GM19468 (cell line): ENCODE measurements at regions not wholly inside any gene's neighbourhood (a gene's known extent, or its start where the extent isn't known, plus 50 kb on each side); places are given as distances from the start of the nearest gene placed in this dataset.

ENCODE experiments used
- ATAC-seq: cut with Tn5 transposase; IDR thresholded peaks from one replicate; pipeline ENCODE4 v1.9.1; 2021; ENCODE audit warnings: mild to moderate bottlenecking, moderate library complexity, moderate number of reproducible peaks; ENCODE audit not compliant: unreplicated experiment; ENCODE audit errors: extremely low read depth

DNA sequence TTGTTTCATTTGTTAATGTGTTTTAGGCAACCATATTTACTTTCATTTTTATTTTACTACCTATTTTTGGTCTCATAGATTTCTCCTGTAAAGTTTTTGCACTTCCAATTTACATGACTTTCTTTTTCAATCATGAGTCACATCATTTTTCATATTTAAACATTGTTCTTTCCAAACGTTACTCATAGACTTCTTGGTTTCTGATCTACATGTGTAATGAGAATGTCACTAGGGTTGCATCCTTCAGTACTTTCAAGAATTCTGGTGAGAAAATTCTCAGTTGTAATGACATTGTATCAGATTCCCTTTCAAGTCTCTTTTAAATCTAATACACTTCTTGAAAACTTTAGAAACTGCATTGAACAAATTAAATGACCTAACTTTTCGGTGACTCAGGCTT lies 991.7 kb downstream of the EFNB2 start:
- ATAC-seq, result no peak

DNA sequence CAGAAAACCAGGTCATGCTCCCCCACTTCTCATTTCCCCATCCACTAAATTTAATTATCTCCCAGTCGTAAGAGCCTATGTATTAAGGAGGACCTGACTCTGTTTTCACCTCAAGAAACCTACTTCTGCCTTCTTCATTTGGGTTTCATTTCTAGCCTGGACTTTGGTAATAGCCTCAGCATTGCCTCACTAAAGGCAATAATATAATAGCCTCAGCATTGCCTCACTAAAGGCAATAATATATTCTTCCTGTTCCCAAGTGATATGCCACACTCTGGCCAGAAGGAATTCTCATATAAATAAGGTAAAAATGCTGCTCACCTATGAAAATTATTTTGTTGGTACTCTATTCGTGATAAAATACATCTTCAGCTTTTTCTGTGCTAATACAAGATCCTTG lies 993.9 kb downstream of the EFNB2 start:
- ATAC-seq, result no peak

GRCh38 chr13:105538346-105538745 lies 997.1 kb downstream of the EFNB2 start:
- ATAC-seq, result no peak

- no peak for ATAC-seq
Observed at GRCh38 chr13:105537113-105537512, 998.3 kb downstream of the EFNB2 start.

- ATAC-seq, result no peak
Observed at GRCh38 chr13:105530468-105530867, 1005.0 kb downstream of the EFNB2 start.

GRCh38 chr13:105527127-105527526 lies 1008.3 kb downstream of the EFNB2 start:
- ATAC-seq, result no peak

GRCh38 chr13:105519771-105520170 lies 1015.7 kb downstream of the EFNB2 start:
- ATAC-seq, result no peak

- no peak for ATAC-seq
Observed at GRCh38 chr13:105518086-105518485, 1017.4 kb downstream of the EFNB2 start.

- ATAC-seq, result no peak
Observed at GRCh38 chr13:105514401-105514800, 1021.1 kb downstream of the EFNB2 start.

GRCh38 chr13:105513448-105513847 lies 1022.0 kb downstream of the EFNB2 start:
- no peak for ATAC-seq

- no peak for ATAC-seq
Observed at GRCh38 chr13:105509981-105510762, 1025.3 kb downstream of the EFNB2 start.

- ATAC-seq, result no peak
Observed at GRCh38 chr13:105506463-105506862, 1029.0 kb downstream of the EFNB2 start.

DNA sequence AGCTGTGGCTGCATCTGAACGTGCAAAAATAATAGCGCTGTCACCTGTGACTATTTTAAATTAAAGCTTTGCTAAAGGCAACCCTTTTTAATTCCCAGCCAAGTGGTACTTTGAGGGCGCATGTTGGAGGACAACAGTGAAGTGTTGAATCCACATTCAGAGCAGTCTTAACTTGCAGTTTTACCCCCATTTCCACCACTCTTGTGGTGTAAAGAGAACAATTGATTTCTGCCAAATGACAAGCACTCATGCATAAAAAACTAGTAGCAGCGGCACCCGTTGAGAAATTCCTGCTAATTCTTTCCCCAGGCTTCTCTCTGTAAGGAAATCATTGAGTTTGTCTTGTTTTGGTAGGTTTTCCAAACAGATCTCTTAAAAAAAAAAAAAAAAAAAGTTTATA lies 1033.3 kb downstream of the EFNB2 start:
- ATAC-seq, result no peak

GRCh38 chr13:105497597-105497996 lies 1037.9 kb downstream of the EFNB2 start:
- no peak for ATAC-seq

DNA sequence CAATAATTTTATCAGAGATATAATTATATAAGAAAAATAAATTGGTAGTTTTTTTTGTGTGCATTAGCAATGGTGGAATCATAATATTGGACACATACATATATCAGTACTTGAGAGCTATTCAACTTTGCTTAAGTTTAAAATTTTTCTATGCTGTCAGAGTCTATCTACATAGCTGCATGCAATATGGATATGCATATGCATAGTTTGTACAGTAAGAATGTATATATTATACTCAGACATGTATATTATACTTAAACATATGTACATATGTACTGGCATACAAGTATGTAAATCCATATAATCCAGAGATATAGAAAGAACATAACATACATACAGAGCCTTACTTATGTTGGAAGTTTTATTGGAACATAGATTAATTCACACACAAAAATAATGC lies 1043.2 kb downstream of the EFNB2 start:
- ATAC-seq, result no peak

DNA sequence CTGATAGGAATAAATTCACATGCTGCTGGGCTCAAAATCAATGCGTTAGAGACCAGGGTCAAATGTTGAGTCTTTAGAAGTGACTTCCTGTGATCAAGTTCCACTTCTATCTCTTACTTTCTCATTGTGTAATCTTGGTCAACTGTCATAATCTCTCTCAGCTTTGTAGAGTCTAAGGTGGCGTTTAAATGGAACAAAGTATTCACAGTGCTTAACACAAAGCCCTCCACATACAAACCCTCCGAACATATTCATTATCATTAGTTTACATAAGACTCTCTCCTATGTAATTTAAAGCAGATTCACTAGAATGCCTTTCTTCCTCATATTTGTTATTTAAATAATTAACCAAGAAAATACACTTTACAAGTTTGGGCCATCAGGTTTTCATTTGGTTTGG lies 1044.1 kb downstream of the EFNB2 start:
- no peak for ATAC-seq

GRCh38 chr13:105485081-105485480 lies 1050.4 kb downstream of the EFNB2 start:
- no peak for ATAC-seq

DNA sequence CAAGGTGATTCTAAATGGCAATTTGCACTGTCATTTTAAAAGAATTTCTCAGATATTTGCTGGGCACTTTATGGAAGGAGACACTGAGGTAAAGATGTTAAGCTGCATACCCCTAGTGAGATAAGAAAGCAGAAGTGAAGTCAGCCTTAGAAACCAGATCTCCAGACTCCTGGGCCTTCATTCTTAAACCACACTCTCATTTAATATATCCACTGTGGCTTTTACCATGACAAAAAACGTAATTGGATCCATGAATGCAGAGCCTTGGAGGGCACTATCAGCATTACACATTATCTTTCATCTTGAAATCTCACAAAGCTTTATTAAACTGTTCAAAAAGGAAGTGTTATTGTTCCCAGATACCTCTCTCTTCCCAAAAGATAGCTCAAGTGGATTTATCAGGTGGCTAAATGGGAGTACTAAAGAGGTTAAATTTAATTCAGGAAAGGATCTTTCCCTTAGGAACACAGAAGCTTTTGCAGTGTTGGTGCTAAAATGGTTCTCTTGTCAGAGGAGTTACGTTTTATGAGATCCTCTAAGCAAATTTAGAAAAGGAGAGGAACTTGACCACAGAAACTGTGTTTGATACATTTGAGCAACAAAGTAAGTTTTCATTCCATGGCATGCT lies 1060.4 kb downstream of the EFNB2 start:
- ATAC-seq, result no peak

GRCh38 chr13:105471673-105472072 lies 1063.8 kb downstream of the EFNB2 start:
- no peak for ATAC-seq

GRCh38 chr13:105466376-105466775 lies 1069.1 kb downstream of the EFNB2 start:
- ATAC-seq, result no peak

DNA sequence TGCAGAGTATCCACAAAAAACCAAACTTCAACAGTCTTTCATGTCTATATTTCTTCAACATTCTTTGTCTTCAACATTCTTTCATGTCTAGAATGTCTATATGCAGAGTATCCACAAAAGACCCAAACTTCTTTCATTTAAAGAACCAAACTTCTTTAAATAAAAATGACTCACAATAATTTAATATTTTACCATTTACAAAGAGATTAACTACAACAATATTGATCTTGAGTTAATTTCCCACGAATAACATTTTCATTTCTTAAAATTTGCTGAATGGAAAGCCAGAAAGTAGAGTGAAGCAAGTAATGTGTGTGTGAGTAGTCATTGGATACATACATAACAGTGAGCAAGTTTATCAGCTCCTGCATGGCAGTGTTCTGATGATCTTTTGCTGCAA lies 1069.7 kb downstream of the EFNB2 start, which contains the start of gene DAOA:
TSS of gene DAOA (plus strand) at position 301 of the 400 bp plus-strand sequence.
- no peak for ATAC-seq

DNA sequence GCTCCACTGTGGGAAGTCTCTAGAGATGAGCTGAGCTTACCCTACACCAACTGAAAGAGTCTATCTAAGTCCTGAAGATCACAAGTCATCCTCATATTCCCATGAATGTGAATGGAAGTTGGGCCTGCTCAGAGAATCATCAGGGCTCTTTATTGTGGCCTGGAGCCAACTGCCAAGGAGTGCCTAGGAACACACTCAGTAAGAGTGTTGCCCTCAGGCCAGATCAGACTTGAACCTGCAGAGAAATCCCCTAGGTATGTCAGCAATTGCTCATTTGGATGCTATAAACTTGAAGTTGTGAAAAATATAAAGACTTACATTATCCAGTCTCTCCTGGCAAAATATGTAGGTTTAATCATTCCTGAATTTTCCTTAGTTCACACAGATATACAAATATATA lies 1070.2 kb downstream of the EFNB2 start:
- ATAC-seq, result no peak
